ENCODE measurements at regions not wholly inside any gene's neighbourhood (a gene's known extent, or its start where the extent isn't known, plus 50 kb on each side); places are given as distances from the start of the nearest gene placed in this dataset.

DNA sequence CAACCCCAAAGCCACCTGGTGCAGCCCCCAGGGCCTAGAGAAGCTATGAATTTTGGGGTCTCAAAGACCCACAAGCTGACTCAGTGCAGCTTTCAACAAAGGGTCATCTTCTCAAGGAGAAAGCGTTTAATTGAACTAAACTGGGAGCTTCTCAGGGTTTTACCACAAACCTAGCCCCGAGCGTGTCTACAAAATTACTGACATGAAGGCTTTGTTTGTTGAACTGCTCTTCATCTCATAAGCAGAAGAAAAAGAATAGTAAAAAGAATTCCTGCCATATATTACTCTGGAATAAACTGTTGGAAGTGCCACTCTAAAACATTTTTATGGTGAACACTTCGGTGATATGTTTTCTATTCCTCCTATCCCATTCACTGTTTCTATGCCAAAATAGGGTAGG lies 50.8 kb upstream of the INCENP start:
- intact Hi-C loops (cut with DNase I): no loop called here
- DNase-seq (ENCODE audit: low spot score): no peak

- intact Hi-C loops (cut with DNase I): no loop called here
- no peak for DNase-seq (ENCODE audit: low spot score)
Observed at GRCh38 chr11:62071408-62071807, 52.4 kb upstream of the INCENP start.

DNA sequence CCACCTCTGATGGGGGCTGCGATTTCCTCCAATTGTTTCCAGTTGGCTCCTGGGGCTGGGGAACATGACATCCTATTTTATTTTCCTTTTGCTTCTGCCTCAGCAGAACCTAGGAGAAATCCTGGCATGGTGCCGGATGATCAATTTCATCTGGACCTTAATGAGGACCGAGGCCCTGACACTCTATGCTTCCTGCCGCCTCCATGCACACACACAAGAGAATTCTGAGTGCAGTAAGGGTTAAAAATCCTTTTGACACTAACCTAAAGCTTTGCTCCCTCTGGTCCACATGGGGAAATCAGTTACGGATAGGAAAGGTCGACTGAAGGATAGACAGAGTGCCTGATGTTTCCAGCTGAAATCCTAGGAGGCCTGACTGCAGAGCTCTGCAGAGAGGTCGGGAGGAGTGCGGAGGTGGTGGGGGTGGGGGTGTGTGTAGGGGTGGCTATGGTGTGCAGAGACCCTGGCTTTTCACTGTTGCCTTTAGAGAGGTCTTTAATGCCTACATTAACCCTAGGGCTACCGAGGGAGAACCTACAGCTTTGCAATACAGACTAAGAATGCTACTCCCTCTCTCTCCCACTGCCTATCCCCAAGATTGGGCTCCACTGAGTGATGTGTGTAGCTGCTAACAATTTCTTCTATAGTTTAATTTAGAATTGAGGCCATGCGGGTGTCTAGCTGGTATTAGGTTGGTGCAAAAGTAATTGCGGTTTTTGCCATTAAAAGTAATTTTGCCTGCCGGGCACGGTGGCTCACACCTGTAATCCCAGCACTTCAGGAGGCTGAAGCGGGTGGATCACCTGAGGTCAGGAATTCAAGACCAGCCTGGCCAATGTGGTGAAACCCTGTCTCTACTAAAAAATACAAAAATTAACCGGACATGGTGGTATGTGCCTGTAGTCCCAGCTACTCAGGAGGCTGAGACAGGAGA lies 53.6 kb upstream of the INCENP start:
- no peak for DNase-seq (ENCODE audit: low spot score)
- intact Hi-C loops (cut with DNase I): no loop called here

DNA sequence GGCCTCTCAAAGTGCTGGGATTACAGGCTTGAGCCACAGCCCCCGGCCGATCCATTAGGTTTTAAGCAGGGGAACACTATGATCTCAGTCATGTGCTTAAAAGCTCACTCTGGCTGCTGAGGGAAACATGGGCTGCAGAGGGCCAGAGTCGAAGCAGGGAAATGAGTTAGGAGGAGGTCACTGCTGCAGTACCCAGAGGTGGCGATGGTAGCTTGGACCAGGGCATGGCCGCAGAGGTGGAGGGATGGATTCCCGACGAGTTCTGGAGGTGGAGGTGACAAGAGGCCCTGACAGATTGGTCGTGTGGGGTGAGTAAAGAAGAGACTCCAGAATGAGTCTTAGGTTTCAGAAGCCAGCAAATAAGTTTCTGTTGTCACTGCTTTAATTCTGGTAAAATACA lies 54.4 kb upstream of the INCENP start:
- intact Hi-C loops (cut with DNase I): no loop called here
- DNase-seq (ENCODE audit: low spot score): no peak

DNA sequence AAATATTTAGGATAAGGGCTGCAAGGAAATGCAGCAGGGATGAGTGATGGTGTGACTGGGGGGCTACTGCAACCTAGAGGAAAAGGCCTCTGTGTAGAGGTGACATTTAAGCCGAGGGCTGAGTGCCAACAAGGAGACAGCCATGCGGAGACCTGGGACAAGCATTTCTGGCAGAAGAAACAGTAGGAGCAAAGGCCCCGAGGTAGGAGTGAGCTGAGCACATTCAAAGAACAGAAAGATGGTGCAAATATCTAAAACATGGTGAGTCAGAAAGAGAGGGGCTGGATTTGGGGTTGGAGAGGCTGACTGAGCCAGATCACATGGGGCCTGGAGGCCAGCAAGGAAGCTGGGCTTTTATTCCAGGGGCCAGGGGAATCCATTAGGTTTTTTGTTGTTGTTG lies 55.1 kb upstream of the INCENP start:
- DNase-seq (ENCODE audit: low spot score): no peak
- intact Hi-C loops (cut with DNase I): no loop called here

DNA sequence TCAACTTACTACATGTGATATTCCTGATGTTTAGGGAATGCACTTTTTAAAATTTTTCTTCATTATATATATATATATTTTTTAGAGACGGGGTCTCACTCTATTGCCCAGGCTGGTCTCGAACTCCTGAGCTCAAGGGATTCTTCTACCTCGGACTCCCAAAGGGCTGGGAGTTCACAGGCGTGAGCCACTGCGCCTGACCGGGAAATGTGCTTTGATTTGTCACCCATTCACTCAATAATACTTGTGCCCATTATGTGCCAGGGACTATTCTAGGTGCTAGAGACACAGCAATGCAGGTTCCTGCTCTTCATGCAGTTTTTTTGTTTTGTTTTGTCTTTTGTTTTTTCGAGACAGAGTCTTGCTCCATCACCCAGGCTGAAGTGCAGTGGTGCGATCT lies 56.1 kb upstream of the INCENP start:
- intact Hi-C loops (cut with DNase I): loop anchor here in 1 of 2 donors (1.0 kb wide), 1 partner anchor 19 kb away; no protein-coding TSS in a partner anchor

DNA sequence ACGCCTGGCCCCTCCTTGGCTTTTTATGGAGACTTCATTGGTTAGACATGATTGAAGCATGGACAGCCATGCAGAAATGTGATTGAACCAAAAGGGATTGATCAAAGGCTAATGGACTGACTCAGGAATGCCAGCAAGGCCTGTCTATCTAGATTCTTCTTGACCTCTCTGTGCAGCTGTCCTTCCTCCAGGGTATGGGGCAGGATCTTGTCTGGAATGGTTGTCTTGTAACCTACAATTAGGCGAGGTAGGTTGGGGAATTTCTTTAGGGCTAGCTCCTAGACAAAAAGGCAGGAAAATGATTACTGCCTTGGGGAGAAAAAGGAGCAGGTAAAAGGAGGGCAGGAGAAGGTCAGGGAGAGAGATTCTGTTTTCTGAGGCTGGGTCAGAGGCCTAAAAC lies 59.6 kb upstream of the INCENP start:
- no peak for DNase-seq (ENCODE audit: low spot score)
- intact Hi-C loops (cut with DNase I): no loop called here

More for the DNA sequence above, 56.1 kb upstream of the INCENP start:
- no peak for DNase-seq (ENCODE audit: low spot score)

GRCh38 chr11:62062223-62062861 lies 61.5 kb upstream of the INCENP start:
- intact Hi-C loops (cut with DNase I): no loop called here
- DNase-seq (ENCODE audit: low spot score): no peak

- DNase-seq (ENCODE audit: low spot score): no peak
- intact Hi-C loops (cut with DNase I): no loop called here
Observed at GRCh38 chr11:62061356-62062222, 62.2 kb upstream of the INCENP start.

GRCh38 chr11:62057069-62057468 lies 66.7 kb upstream of the INCENP start:
- no peak for DNase-seq (ENCODE audit: low spot score)
- intact Hi-C loops (cut with DNase I): no loop called here

GRCh38 chr11:62055970-62056369 lies 67.8 kb upstream of the INCENP start:
- intact Hi-C loops (cut with DNase I): no loop called here
- no peak for DNase-seq (ENCODE audit: low spot score)

GRCh38 chr11:62054484-62055121 lies 69.2 kb upstream of the INCENP start:
- intact Hi-C loops (cut with DNase I): no loop called here
- DNase-seq (ENCODE audit: low spot score): no peak

DNA sequence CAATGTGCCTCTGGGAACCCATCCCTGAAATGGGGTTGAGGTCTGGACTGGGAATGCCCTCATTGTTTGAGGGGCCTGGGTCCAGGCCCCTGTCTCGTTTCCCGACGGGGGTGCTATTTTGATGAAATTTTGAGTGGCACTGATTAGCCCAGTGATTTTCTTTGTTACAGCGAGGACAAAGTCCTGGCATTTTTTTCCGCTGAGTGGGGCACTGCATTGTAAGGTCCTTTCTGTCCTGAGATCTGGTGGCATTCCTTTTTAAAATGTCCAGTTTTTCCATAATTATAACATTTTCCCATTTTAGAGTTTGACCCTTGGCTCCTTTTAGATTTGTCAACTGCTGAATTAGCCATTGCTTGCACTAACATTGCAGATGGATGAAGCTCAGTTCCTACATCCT lies 69.7 kb upstream of the INCENP start:
- intact Hi-C loops (cut with DNase I): no loop called here

GRCh38 chr11:62050716-62051115 lies 73.1 kb upstream of the INCENP start:
- intact Hi-C loops (cut with DNase I): no loop called here
- DNase-seq (ENCODE audit: low spot score): no peak

More for the DNA sequence above, 69.7 kb upstream of the INCENP start:
- DNase-seq (ENCODE audit: low spot score): no peak

DNA sequence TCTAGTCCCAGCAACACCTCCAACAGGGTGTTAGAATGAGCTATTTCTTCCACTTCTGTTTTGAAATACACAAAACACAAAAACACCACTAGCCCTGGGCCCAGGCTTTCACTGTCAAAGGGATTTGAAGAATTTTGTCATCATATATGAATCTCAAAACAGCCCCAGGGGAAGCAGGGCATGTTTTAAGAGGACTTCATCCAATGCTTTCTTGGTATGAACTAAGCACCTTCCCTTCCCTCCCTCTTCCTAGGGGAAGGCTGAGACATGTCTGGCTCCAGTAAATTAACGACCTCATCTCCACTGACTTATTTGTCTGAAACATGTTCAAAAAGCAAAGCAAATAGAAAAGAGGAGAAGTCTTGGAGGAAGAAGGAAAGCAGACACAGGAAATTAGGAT lies 75.7 kb upstream of the INCENP start:
- no peak for DNase-seq (ENCODE audit: low spot score)
- intact Hi-C loops (cut with DNase I): loop anchor here in 1 of 2 donors (1.0 kb wide), 1 partner anchor 19 kb away; no protein-coding TSS in a partner anchor

GRCh38 chr11:62046568-62047100 lies 77.2 kb upstream of the INCENP start:
- intact Hi-C loops (cut with DNase I): no loop called here
- DNase-seq (ENCODE audit: low spot score): no peak

- no peak for DNase-seq (ENCODE audit: low spot score)
- intact Hi-C loops (cut with DNase I): no loop called here
Observed at GRCh38 chr11:62044639-62045121, 77.2 kb upstream of the FTH1 start.

- intact Hi-C loops (cut with DNase I): loop anchor here in 1 of 2 donors (10.0 kb wide), 1 partner anchor 1620 kb away; no protein-coding TSS in a partner anchor
Observed at GRCh38 chr11:62035293-62035692, 67.9 kb upstream of the FTH1 start.

DNA sequence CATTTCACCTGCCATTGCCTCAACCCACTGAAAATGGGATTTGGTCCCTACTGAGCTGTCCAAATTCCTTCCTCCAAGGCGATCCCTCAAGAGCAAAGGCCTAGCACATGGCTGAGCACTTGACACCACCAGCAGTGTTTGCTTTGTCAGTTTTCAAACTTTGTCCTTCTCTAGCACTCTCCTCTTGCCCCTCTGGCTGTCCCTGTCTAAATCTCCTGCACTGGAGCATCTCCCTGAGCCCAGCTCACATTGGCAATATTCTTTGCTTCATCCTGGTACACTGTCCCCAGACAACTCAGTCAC lies 66.6 kb upstream of the FTH1 start:
- DNase-seq (ENCODE audit: low spot score): no peak
- intact Hi-C loops (cut with DNase I): loop anchor here in 1 of 2 donors (10.0 kb wide), 1 partner anchor 1621 kb away; no protein-coding TSS in a partner anchor

More at GRCh38 chr11:62035293-62035692, 67.9 kb upstream of the FTH1 start:
- DNase-seq (ENCODE audit: low spot score): no peak

Measured in posterior vena cava (tissue), 2 donors.